CD4-positive, alpha-beta T cell treated with Interleukin-21 for 1 hour (primary cell): ENCODE measurements at regions not wholly inside any gene's neighbourhood (a gene's known extent, or its start where the extent isn't known, plus 50 kb on each side); places are given as distances from the start of the nearest gene placed in this dataset.

Experiments
- DNase-seq: peaks from one replicate; pipeline ENCODE4 v3.0.0-alpha.2; 2020

DNA sequence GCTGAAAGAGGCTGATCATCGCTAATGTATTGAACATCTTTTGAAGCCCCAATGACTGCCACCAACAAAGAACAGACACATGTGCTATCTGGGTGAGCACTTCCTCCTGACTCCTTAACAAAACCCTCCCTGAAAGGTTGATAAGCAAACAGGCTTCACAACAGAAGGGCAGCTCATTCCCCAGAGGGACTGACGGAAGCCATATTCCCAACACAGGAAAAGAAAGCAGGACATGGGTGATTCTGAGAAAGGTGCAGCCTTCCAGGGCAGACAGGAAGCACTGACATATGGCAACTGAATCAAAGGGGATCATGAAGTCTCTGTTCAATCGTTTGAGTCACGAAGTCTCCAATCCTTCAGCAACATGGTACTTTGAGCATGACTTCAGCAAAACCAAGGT is 929.0 kb downstream of the MCTP2 start:
- no peak for DNase-seq

DNA sequence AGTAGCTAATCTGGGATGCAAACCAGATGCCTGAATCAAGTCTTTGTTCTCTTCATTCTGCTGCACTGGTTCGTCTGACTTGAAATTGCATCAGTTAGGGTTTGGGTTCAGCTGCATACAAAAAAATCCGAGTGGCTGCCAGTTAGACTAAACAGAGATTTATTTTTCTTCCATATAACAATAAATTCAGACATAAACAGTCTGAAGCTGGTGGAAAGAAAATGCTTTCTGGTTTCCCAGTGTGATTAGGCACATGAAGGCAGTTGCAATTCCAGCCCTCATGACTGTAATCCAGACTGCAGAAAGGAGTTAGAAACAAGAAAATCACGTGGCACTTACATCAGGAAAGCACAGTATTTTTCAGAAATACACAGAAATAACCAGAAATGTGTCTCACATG is 930.7 kb downstream of the MCTP2 start:
- no peak for DNase-seq

DNA sequence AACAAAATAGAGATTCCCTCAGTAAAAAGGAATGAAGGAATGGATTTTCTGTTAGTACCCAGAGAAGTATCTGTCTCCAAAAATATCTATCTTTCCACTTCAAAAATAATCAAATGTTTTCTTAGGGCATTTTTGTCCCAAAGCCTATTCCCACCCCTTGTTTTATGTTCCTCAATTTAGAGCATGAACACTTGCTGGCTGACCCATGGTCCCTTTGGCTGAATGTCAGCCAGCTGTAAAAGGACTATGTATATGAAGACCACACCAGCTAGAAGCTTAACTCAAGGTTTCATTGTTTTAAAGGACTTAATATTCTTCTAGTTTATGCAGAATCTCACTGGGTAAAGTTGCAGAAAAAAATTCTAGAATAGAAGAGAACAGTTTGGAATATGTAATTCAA is 931.2 kb downstream of the MCTP2 start:
- no peak for DNase-seq

DNA sequence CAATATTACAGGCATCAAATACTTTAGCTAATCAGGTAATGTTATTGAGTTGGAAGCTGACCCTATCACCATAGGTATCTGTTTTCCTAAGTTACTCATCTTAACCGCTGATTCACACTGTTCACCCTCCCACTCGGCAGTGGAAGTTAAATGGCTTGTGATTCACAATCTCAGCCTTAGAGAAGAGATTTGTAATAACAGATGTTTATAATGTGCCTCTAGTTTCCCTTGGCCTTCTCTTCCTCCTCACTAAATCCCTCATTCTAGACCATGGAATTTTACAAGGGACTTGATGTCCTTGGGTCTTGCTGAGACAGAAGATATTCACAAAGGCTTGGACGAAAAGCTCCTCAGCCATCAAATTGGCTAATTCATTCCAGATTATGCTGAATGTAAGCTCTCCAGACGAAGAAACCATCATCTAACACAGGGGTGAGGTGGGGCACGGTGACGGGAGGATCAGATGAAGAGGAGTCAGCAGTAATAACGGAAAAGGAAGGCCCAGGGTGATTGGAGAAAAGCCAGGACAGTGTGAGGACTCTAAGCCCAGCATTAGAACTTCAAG is 931.7 kb downstream of the MCTP2 start:
- no peak for DNase-seq

DNA sequence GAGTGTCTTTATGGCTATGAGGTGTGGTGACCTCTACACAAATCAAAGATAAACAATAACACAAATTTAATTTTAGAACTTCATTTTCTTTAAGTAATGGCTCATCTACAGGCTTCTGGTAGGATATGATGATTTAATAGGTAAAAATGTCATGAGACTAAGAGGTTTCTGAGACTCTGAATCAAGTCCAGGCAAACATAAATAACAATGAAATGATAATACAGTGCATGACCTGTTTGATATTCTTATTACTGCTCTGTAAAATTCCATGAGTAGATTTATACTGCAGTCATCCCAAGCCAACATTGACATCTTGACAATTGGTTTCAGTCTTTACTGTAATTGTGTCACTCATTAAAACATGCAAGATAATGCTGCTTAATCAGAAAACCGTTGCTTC is 936.8 kb downstream of the MCTP2 start:
- no peak for DNase-seq

DNA sequence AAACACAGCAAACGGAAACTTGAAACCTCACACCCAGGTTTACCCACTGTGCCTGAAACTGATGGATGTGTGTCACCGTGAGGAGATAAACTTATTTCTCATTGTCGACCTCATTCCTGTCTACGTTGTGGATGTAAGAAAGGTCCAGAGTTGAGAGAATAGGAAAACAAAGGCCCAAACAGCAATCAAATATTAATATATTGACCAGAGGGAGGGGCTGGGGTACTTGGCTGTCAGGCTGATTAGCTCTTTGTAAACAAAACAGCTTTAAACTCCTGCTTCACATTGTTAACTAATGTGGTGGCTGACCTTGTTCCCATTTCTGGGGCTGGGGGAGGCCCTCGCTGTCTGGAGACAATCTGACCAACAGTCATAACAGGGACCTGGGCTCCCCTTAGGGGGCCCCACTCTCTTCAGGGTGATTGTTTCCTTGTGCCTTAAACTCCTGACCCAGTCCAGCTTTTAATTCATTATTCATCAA is 937.6 kb downstream of the MCTP2 start:
- no peak for DNase-seq

DNA sequence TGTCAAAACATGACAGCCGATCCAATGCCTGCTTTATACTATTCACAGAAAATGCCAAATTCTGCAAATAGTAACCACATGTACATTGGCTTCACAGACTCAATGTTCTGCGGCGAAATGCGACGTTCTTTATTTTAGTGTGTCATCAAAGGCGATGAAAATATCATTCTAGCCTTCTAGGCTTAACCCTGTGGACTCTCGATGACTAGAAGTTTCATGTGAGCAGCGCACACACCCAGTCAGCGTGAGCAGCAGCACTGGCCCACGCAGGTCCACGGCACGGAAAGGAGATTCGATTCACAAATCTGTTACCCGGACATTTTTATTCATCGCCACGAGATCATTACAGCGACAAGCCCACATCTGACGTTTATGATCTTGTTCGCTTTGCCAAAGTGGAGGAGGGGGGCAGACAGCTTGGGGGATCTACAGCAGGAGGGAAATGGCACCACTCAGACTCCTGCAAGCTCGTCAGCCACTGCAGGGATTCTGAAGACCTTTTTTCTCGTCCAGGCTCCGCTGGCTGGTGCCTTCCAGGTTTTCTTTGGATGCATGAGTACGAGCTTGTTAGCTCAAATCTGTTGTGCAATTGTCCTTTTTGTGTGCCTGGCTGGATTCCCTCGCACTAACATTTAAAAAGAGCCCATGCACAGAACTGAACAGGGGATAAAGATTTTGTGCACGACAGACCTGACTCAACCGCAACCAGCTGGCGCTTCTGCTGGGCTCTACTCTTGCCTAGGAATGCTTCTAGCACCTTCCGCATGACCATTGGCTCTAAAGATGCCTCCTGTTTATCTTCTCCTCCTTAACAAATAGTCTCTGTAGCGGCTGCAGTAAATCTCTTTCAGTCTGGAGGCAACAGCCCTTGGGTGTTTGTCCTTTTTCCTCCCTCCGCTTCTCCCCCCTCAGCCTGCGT is 938.4 kb downstream of the MCTP2 start:
- no peak for DNase-seq

DNA sequence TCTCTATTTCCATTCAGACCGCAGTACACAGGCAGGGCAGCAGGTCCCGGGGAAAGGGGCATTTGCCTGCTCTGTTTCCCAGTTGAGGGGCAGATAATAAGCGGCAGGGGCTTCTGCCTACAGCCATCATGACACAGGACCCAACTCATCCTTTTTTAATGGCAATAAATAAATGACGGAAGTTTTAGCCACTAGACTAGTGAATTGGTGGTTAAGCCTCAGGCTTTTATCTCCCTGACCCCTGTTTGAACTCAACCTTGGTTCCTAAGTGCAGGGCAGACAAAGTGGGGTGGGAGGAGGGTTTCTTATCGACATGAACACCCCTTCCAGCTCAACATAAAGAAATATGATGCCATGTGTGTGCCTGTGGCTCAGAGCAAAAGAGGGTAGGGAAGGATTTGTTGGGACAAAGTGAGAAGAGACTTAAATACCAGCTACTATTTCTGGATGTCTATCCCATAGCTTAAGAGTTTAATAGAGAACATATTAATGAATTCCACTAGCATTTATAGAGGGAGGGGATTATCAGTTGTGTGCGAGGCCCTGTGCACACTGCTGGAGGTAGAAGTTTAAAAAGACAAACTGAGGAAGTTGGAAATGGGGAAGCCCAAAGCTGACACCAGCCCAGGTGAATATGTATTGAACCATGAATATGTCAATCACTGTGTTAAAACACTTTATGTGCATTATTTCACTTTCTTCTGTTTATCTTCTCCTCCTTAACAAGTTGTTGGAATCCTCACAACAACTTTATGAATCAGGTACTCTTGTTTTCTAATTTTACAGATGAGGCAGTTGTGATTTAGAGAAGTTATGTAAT is 939.4 kb downstream of the MCTP2 start:
- DNase-seq = no peak

DNA sequence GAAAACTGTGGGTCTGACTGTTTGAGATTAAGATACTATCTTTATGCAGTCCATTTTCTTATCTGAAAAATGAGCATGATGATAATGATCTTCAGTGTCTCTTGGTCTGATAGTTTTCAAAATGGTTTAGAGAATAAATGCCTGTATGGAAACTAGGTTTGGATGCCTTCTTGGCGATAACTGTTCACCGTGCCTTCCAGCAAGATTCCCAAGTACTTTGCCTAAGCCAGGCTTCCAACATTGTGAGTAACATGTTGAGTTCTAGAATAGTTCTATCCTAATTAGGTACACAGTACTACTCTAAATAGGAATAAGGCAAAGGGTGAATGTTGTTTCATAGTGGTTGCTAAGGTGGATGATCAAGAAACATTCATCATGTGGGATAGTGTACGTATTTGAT is 940.2 kb downstream of the MCTP2 start:
- DNase-seq = no peak

DNA sequence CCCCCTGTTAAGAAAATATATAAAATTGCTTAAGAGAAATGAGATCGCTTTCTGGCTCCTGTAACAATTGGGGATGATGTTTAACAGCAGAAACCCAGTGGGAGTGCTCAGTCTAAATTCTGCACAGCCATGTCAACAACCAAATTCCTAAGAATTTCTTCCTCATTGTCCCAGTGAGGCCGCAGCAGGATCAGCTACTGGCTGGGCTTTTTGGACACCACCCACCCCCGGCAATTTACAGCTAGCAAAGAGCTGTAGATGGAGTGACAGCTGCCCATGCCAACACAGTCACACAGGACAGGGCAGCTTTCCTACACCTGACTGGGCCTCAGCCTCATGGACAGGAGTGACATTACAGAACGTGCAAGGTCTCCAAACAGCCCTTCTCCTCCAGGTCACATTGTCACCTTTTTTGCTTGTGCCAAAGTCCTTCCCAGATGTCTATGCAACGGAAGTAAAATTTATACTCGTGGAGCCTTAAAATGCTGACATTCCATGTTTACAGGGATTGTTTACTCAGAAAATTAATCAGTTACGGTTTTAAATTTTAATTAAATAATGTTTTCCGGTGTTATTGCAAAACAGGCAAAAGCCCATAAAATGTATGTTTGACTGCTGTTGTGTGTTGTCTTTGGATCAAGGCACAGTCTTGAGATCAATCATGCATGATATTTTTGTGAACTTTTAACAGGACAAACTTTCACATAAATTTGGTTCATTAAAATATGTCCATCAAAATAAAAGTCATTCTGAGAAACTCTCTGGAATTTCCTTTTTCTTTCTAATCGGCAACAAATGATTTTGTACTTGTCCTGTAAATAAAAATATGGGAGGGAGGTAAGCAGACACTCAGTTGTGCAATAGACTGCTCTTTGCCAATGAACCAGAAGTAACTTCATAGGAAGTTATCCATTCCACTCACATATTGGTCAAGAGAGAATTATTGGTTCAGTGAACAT is 943.2 kb downstream of the MCTP2 start:
- DNase-seq = no peak

DNA sequence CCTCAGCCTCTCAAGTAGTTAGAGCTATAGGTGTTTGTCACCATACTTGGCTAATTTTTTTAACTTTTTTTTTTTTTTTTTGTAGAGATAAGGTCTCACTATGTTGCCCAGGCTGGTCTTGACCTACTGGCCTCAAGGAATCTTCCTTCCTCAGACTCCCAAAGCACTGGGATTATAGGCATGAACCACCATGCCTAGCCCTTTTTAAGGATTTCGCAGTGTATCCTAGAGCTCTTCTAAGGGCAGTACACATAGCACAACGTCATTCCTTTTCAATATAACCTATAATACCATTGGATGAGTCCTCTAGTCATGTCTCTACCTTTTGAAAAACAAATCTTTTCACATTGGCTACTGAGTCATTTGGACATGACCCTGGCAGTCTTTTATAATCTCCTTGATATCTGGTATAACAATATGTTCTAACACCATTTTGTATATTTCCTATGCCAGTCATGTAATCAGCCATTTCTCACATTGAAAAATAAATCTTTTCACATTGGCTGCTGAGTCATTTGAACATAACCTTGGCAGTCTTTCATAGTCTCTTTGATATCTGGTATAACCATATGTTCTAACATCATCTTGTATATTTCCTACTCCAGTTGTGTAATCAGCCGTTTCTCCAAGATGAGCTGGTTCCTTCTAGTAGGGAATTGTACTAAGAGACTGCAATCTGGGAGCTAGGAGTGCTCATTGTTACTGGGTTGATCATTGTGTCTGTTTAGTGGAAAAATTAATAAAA is 944.7 kb downstream of the MCTP2 start:
- no peak for DNase-seq

DNA sequence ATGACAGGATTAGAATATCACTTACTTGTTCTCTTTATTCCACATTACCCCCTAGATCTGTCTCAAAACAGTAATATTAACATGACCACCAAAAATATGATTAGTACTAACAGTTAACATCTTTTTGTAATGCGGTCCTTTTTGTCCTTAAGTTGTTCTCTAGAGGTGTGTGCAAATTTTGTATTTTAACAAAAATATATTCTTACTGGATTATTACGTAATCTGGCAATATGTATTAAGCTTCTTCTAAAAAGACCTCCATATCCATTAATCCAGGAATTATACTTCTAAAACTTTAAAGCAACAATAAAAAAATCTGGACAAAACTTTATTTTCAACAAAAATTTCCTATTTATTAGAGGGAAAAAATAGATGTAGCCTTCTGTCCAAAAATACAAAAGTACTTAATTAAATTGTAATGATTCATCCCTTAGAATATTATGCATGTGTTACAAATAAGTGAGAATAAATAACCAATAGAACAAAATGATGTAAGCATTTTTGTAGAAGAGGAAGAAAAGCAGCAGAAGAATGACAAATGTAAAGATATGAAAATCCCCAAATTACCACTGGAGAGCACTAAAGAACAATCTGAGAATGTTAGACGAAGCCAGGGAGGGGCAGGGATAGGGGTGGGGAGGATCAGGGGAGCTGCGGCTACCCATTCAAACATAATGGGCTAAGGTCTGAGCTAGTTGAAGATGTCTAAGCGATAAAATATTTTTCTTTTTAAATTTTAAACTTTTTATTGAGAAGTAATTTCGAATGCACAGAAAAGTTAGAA is 945.6 kb downstream of the MCTP2 start:
- no peak for DNase-seq

DNA sequence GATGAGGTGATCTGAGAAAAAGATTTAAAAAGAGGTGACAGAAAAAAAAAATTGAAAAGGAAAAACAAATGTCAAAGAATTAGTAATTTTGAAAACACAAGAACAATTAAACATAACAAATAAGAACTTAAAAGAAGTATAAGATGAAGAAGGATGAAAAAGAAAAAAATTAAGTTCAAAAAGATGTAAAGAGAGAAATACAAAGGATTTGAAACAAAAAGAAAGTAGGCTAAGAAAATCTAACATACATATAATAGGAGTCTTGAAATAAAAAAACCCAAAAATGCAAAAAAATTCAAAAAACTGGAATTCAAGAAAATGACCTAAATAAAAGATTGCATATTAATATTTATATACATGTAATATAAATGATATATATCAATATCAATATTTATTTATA is 949.2 kb downstream of the MCTP2 start:
- no peak for DNase-seq

DNA sequence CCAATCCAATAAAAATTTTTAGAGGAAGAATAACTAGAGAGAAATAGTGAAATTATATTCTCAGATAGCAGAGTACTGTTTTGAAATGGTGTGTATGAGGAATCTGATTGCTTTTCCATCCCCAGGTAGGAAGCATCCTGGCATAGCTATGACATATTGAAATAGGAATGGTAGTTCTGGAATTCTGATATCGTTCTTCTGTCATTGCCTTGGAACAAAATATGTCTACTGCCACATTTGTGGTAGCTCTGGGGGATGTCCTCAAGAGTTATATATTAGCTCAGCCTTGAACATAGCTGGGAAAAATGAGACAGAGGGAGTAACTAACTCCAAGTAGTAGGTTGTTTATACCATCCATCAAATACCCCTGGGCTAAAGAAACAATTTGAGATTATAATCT is 950.7 kb downstream of the MCTP2 start:
- DNase-seq = no peak

DNA sequence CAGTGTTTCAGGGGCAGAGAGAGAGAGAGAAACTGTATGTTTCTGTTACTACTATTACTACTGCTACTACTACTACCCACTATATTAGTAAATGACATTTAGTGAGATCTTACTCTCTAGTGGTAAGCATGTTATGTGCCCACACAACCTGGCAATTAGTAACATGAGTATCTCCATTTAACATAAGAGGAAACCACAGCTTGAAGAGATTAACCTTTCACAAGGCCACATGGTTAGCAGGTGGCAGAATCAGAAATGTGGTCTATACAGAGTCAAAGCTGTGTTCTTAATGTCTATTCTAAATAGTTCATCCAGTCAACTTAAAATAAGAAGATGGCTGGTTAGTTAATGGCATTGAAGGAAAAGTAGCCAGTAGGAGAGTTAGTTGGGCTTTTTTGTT is 961.6 kb downstream of the MCTP2 start:
- no peak for DNase-seq

DNA sequence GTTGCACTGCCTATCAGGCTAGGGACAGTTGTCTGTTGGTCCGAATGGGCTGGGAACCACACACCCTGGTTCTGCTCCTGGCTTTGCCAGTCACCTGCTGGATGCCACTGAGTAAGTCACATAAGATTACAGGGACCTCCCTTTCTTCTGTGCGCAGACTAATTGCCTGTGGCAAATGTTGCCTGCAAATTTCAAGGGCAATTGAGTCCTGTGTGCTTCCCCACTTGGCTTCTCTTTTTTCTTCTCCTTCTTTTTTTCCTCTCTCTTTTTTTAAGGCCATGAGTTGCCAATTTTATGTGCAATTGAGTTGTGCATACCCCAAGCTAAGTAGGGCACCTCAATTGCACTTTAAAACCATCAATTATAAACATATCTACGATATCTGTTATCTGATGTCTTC is 963.4 kb downstream of the MCTP2 start:
- DNase-seq = no peak

DNA sequence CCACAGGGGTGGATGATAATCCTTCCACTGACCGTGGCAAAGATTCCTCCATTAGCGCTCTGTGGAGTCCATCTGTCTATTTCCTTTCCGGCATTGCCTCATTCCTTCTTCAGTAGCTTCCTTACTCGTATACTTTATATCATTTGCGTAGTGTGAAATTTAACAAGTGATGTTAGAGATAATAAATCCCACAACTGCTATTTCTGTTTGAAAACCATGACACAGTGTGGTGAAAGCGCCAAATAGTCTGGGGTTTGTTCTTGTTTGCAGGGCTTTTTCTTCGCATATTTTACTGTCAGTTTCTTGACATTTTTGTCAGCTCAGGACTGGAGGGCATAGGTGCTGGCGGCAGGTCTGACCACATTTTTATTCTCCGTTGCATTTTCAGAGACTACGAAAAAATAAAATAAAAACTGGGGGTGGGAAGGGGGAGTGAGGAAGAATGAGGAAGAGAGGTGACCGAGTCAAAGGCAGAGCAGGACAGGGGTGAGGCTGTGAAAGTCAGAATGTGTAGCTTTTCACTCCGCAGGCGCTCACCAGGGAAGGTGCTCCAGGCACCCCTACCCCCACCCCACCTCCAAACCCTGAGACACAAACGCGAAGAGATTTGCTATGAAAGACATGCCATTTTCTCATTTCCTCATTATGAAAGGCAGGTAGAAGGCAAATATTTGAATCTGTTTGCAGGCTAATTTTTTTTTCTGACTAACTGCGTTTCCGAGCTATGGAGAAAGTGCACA is 965.0 kb downstream of the MCTP2 start:
- DNase-seq = no peak

DNA sequence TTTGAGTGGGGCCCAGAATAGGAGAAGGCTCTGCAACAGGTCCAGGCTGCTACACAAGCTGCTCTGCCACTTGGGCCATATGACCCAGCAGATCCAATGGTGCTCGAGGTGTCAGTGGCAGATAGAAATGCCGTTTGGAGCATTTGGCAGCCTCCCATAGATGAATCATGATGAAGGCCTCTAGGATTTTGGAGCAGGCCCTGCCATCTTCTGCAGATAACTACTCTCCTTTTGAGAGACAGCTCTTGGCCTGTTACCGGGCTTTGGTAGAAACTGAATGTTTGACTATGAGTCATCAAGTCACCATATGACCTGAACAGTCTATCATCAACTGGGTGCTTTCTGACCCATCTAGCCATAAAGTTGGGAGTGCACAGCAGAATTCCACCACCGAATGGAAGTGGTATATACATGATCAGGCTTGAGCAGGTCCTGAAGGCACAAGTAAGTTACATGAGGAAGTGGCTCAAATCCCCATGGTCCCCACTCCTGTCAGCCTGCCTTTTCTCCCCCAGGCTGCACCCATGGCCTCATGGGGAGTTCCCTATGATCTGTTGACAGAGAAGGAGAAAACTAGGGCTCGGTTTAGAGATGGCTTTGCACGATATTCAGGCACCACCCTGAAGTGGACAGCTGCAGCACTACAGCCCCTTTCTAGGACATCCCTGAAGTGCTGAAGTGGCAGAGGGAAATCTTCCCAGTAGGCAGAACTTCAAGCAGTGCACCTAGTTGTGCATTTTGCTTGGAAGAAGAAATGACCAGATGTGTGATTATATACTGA is 971.4 kb downstream of the MCTP2 start:
- DNase-seq = no peak

DNA sequence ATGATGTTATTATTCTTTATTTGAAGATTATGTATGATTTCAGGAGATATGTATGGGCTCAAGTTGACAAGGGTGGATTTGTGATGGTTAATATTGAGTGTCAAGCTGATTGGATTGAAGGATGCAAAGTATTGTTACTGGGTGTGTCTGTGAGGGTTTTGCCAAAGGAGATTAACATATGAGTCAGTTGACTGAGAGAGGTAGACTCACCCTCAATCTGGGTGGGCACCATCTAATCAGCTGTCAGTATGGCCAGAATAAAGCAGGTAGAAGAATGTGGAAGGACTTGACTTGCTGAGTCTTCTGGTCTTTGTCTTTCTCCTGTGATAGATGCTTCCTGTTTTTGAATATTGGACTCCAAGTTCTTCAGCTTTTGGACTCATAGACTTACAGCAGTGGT is 973.7 kb downstream of the MCTP2 start:
- no peak for DNase-seq
